ENCODE measurements at regions not wholly inside any gene's neighbourhood (a gene's known extent, or its start where the extent isn't known, plus 50 kb on each side); places are given as distances from the start of the nearest gene placed in this dataset.

GRCh38 chr1:36721261-36721660, 238.5 kb upstream of the CSF3R start:
- no peak for TF ChIP-seq ZBTB33 (IDR thresholded peaks at IDR 0.05)
- no peak for TF ChIP-seq REST (IDR thresholded peaks at IDR 0.05)
- TF ChIP-seq CTCF (IDR thresholded peaks at IDR 0.05; ENCODE audit: low read depth, low read length, missing input control) = no peak
- TF ChIP-seq SP1 (IDR thresholded peaks at IDR 0.05) = no peak
- no peak for TF ChIP-seq HNF4G (IDR thresholded peaks at IDR 0.05)

Data from liver (tissue), 3 donors.